Tibial nerve (tissue), 3 donors: ENCODE measurements at regions not wholly inside any gene's neighbourhood (a gene's known extent, or its start where the extent isn't known, plus 50 kb on each side); places are given as distances from the start of the nearest gene placed in this dataset.

Experiments used
- POLR2A ChIP-seq, 2 donors: fragments of 450-650 bp; IDR thresholded peaks; one replicate each; pipeline ENCODE4 v1.6.1; 2017; ENCODE audit warnings: antibody characterized with exemption in 2 of 2, mild to moderate bottlenecking in 2 of 2, moderate library complexity in 2 of 2
- TF ChIP-seq, protein P1 (sequence below), 5 experiments: fragments of 200-600 bp in 3 of 5; fragments of 450-650 bp in 2 of 5; sonication (generic) in 3 of 5; IDR thresholded peaks; one replicate each; pipeline ENCODE4 v1.5.1; 2016 to 2019; ENCODE audit warnings: antibody characterized with exemption in 5 of 5, mild to moderate bottlenecking in 3 of 5, moderate library complexity in 2 of 5

- no peak for TF ChIP-seq POLR2A (IDR thresholded peaks at IDR 0.05)
- TF ChIP-seq, protein P1, sequence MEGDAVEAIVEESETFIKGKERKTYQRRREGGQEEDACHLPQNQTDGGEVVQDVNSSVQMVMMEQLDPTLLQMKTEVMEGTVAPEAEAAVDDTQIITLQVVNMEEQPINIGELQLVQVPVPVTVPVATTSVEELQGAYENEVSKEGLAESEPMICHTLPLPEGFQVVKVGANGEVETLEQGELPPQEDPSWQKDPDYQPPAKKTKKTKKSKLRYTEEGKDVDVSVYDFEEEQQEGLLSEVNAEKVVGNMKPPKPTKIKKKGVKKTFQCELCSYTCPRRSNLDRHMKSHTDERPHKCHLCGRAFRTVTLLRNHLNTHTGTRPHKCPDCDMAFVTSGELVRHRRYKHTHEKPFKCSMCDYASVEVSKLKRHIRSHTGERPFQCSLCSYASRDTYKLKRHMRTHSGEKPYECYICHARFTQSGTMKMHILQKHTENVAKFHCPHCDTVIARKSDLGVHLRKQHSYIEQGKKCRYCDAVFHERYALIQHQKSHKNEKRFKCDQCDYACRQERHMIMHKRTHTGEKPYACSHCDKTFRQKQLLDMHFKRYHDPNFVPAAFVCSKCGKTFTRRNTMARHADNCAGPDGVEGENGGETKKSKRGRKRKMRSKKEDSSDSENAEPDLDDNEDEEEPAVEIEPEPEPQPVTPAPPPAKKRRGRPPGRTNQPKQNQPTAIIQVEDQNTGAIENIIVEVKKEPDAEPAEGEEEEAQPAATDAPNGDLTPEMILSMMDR (IDR thresholded peaks at IDR 0.05), result no peak
Measured at GRCh38 chr11:45344028-45344427, 57.9 kb upstream of the SYT13 start.
